H1 (cell line): ENCODE measurements at regions not wholly inside any gene's neighbourhood (a gene's known extent, or its start where the extent isn't known, plus 50 kb on each side); places are given as distances from the start of the nearest gene placed in this dataset.

ENCODE experiments used
- CTCF ChIA-PET: fragments of 300-600 bp; sonication (Branson Sonifier 250); formaldehyde crosslinking; loops from one replicate; lab custom pipeline; 2021; ENCODE audit not compliant: partially characterized antibody; lab: Charles Lee
- POLR2A ChIA-PET: fragments of 300-600 bp; sonication (Branson Sonifier 250); formaldehyde crosslinking; loops from one replicate; lab custom pipeline; 2021; ENCODE audit warnings: inconsistent platforms; ENCODE audit not compliant: partially characterized antibody; lab: Charles Lee
- DNase-seq, 2 experiments: peaks; one replicate each; pipeline versions ENCODE4 v3.0.0 to v3.0.0-alpha.2; 2010 to 2022; ENCODE audit warnings: low spot score in 2 of 2, low read depth in 1 of 2, mixed read lengths in 1 of 2
- FAIRE-seq: peaks from 2 replicates; lab custom pipeline; 2011; peaks lifted over from hg19 to GRCh38; lab: Jason Lieb, UNC
- H2AFZ ChIP-seq: 2 replicates; pipeline ENCODE4 v1.8.1; 2012; ENCODE audit warnings: low read length, inconsistent platforms
- H2AK5ac ChIP-seq: 2 replicates; pipeline ENCODE4 v1.6.1; 2013; ENCODE audit warnings: low read depth, low read length
- H2BK120ac ChIP-seq: replicated peaks from 2 replicates; pipeline ENCODE3; 2013; ENCODE audit warnings: low read depth, low read length, inconsistent platforms
- H2BK12ac ChIP-seq: 2 replicates; pipeline ENCODE4 v1.6.1; 2013; ENCODE audit warnings: low read depth, low read length
- H2BK15ac ChIP-seq: 2 replicates; pipeline ENCODE4 v1.6.1; 2013; ENCODE audit warnings: low read length
- H2BK20ac ChIP-seq: 2 replicates; pipeline ENCODE4 v1.6.1; 2013; ENCODE audit warnings: low read length
- H2BK5ac ChIP-seq: 2 replicates; pipeline ENCODE4 v1.6.1; 2013; ENCODE audit warnings: low read depth, low read length
- H3K14ac ChIP-seq: 2 replicates; pipeline ENCODE4 v1.6.1; 2013; ENCODE audit warnings: inconsistent platforms; ENCODE audit not compliant: insufficient read length
- H3K18ac ChIP-seq: 2 replicates; pipeline ENCODE4 v1.6.1; 2013; ENCODE audit warnings: low read length; ENCODE audit errors: extremely low read depth
- H3K23ac ChIP-seq: 2 replicates; pipeline ENCODE4 v1.6.1; 2013; ENCODE audit warnings: inconsistent platforms; ENCODE audit not compliant: insufficient read length
- H3K23me2 ChIP-seq: 2 replicates; pipeline ENCODE4 v1.6.1; 2013; ENCODE audit warnings: low read depth, low read length
- H3K27ac ChIP-seq: 2 replicates; pipeline ENCODE4 v1.6.1; 2011; ENCODE audit warnings: low read depth, low read length, inconsistent platforms
- H3K27me3 ChIP-seq, 4 experiments: replicated peaks in 1 of 4; 1 replicate in 1 of 4; 2 replicates in 3 of 4; pipeline versions ENCODE4 v1.6.1 to v1.8.1; 2011 to 2013; ENCODE audit warnings: low read length in 3 of 4, mild to moderate bottlenecking in 3 of 4, inconsistent platforms in 2 of 4, mixed read lengths in 2 of 4, moderate library complexity in 1 of 4; ENCODE audit not compliant: control insufficient read depth in 3 of 4, insufficient read depth in 3 of 4; ENCODE audit errors: extremely low read depth in 1 of 4
- H3K36me3 ChIP-seq, 4 experiments: 2 replicates each; pipeline versions ENCODE4 v1.6.1 to v1.8.1; 2011 to 2013; ENCODE audit warnings: mild to moderate bottlenecking in 4 of 4, low read length in 3 of 4, moderate library complexity in 2 of 4, control low read depth in 1 of 4, inconsistent platforms in 1 of 4; ENCODE audit not compliant: insufficient read depth in 4 of 4, control insufficient read depth in 2 of 4
- H3K4ac ChIP-seq: replicated peaks from 2 replicates; pipeline ENCODE3; 2013; ENCODE audit warnings: low read length, low read depth, mixed read lengths, inconsistent platforms; ENCODE audit not compliant: insufficient read length
- H3K4me1 ChIP-seq, 4 experiments: replicated peaks in 1 of 4; 1 replicate in 1 of 4; 2 replicates in 3 of 4; pipeline versions ENCODE4 v1.6.1 to v1.8.1; 2011 to 2013; ENCODE audit warnings: low read length in 3 of 4, inconsistent platforms in 2 of 4, mixed read lengths in 1 of 4; ENCODE audit not compliant: insufficient read depth in 4 of 4, control insufficient read depth in 3 of 4
- H3K4me2 ChIP-seq, 2 experiments: 2 replicates each; pipeline versions ENCODE4 v1.6.1 to v1.8.1; 2011 to 2013; ENCODE audit warnings: low read depth in 2 of 2, low read length in 2 of 2, control low read depth in 1 of 2, inconsistent platforms in 1 of 2, mild to moderate bottlenecking in 1 of 2; ENCODE audit not compliant: insufficient read depth in 1 of 2
- H3K4me3 ChIP-seq, 4 experiments: fragments of 200-600, 300-600 bp in 1 of 4; sonication (generic), shearing (Covaris generic), sonication (Bioruptor Twin) in 1 of 4; 2 replicates each; pipeline versions ENCODE4 v1.5.1 to v1.8.1; 2011 to 2016; ENCODE audit warnings: low read length in 4 of 4, low read depth in 3 of 4, control low read depth in 2 of 4, inconsistent platforms in 2 of 4, mild to moderate bottlenecking in 2 of 4, mixed read lengths in 1 of 4, moderate library complexity in 1 of 4; ENCODE audit not compliant: insufficient read depth in 2 of 4; ENCODE audit errors: extremely low read depth in 1 of 4
- H3K56ac ChIP-seq: replicated peaks from 2 replicates; pipeline ENCODE3; 2013; ENCODE audit warnings: low read depth, mild to moderate bottlenecking, mixed read lengths, low read length, inconsistent platforms; ENCODE audit not compliant: insufficient read length
- H3K79me1 ChIP-seq: 2 replicates; pipeline ENCODE4 v1.6.1; 2013; ENCODE audit warnings: low read depth, low read length, control low read depth
- H3K79me2 ChIP-seq, 2 experiments: 2 replicates each; pipeline versions ENCODE4 v1.6.1 to v1.8.1; 2012 to 2013; ENCODE audit warnings: low read length in 2 of 2, mild to moderate bottlenecking in 2 of 2, inconsistent platforms in 1 of 2; ENCODE audit not compliant: insufficient read depth in 2 of 2, control insufficient read depth in 1 of 2
- H3K9ac ChIP-seq, 4 experiments: replicated peaks in 1 of 4; 1 replicate in 1 of 4; 2 replicates in 3 of 4; pipeline versions ENCODE4 v1.6.1 to v1.8.1; 2011 to 2013; ENCODE audit warnings: low read depth in 3 of 4, low read length in 3 of 4, control low read depth in 2 of 4, mild to moderate bottlenecking in 2 of 4, moderate library complexity in 2 of 4, inconsistent platforms in 1 of 4; ENCODE audit errors: extremely low read depth in 1 of 4
- H3K9me3 ChIP-seq, 2 experiments: 2 replicates each; pipeline versions ENCODE4 v1.6.1 to v1.8.1; 2012 to 2013; ENCODE audit warnings: mild to moderate bottlenecking in 2 of 2, moderate library complexity in 2 of 2, control low read depth in 1 of 2, inconsistent platforms in 1 of 2, low read depth in 1 of 2, low read length in 1 of 2, mixed read lengths in 1 of 2; ENCODE audit not compliant: insufficient read depth in 2 of 2
- H4K20me1 ChIP-seq, 2 experiments: replicated peaks in 1 of 2; 2 replicates each; pipeline versions ENCODE3 to v1.8.1; 2011 to 2013; ENCODE audit warnings: inconsistent platforms in 2 of 2, low read length in 2 of 2, mild to moderate bottlenecking in 1 of 2; ENCODE audit not compliant: insufficient read depth in 2 of 2, control insufficient read depth in 1 of 2
- H4K5ac ChIP-seq: 2 replicates; pipeline ENCODE4 v1.6.1; 2013; ENCODE audit warnings: low read length, low read depth, mixed read lengths, inconsistent platforms; ENCODE audit not compliant: insufficient read length
- H4K8ac ChIP-seq: 2 replicates; pipeline ENCODE4 v1.8.0; 2013; ENCODE audit warnings: mild to moderate bottlenecking, moderate library complexity, low read length, inconsistent platforms; ENCODE audit not compliant: insufficient read depth; ENCODE audit errors: extremely low read depth
- H4K91ac ChIP-seq: replicated peaks from 2 replicates; pipeline ENCODE3; 2013; ENCODE audit warnings: low read length, mixed read lengths, inconsistent platforms; ENCODE audit not compliant: insufficient read length
- KDM1A ChIP-seq: fragments of 200-600, 300-600 bp; sonication (generic); IDR thresholded peaks from 2 replicates; pipeline ENCODE4 v1.7.1; 2016; ENCODE audit warnings: mild to moderate bottlenecking, low read length, borderline replicate concordance
- KDM5A ChIP-seq: fragments of 200-600 bp; IDR thresholded peaks from 2 replicates; pipeline ENCODE4 v1.7.1; 2012; ENCODE audit warnings: mild to moderate bottlenecking, low read length, inconsistent platforms, mixed read lengths
- NRF1 ChIP-seq: IDR thresholded peaks from 2 replicates; pipeline ENCODE4 v1.6.1; 2011; ENCODE audit warnings: mild to moderate bottlenecking, low read depth, low read length, improper control_type of control experiment
- PHF8 ChIP-seq: fragments of 200-600 bp; sonication (generic); conservative IDR thresholded peaks from 2 replicates; pipeline ENCODE4 v1.7.1; 2012; ENCODE audit warnings: low read depth, mild to moderate bottlenecking, inconsistent platforms, low read length, moderate library complexity
- RNF2 ChIP-seq: fragments of 200-900, 300-1000 bp; sonication (generic); IDR thresholded peaks from 2 replicates; pipeline ENCODE4 v1.7.1; 2016; ENCODE audit warnings: borderline replicate concordance, low read depth, mild to moderate bottlenecking, antibody characterized with exemption, low read length; ENCODE audit not compliant: poor library complexity, severe bottlenecking; ENCODE audit errors: missing control alignments
- SUZ12 ChIP-seq: fragments of 200-600 bp; sonication (generic); IDR thresholded peaks from 2 replicates; pipeline ENCODE4 v1.6.1; 2012; ENCODE audit warnings: mild to moderate bottlenecking, inconsistent platforms, low read length, moderate library complexity, mixed read lengths
- TBP ChIP-seq: IDR thresholded peaks from 2 replicates; pipeline ENCODE4 v1.6.1; 2011; ENCODE audit warnings: low read depth, low read length, improper control_type of control experiment
- WGBS, 2 experiments: shearing (Covaris generic) in 1 of 2; methylation state at CpG; one replicate each; pipeline versions ENCODE4 v1.1.6 to v1.1.7; 2013 to 2015; ENCODE audit warnings: low lambda C conversion rate in 2 of 2, mixed read lengths in 2 of 2, inconsistent platforms in 1 of 2, low coverage in 1 of 2, missing lambda C conversion rate in 1 of 2; ENCODE audit not compliant: insufficient replicate concordance in 2 of 2, insufficient coverage in 1 of 2, insufficient read length in 1 of 2; ENCODE audit errors: extremely low coverage in 1 of 2, missing lambda C conversion rate in 1 of 2; 5-methylcytosine and 5-hydroxymethylcytosine counted together

DNA sequence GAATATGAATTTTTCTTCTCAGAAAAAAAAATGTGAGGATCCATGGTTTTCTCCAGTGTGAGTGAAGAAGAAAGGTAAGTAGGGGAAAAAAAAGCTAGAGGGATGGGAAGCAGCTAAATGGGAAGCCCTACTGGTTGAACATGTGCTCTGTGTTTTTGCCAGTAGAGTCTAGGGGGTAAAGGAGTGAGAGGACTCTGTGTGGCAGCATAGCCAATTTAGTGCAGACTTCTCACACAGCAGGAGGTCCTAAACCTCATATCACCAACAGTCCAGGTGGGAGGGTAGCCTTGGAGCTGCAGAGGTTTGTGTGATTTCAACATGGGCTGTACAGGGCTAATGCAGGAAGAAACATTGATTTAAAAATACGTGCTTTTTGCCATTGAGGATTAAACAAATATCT lies 334.5 kb upstream of the SPHKAP start:
- peak overlapping the region; percentile 62; the same call in 1 of the 2 replicates for H3K18ac ChIP-seq
- H4K8ac ChIP-seq, result no peak overlapping the region
- H3K36me3 ChIP-seq, result no peaks in the 10 kb centered on the region
- H2AFZ ChIP-seq, result no peak overlapping the region
- CTCF ChIA-PET, result interaction anchor here (0.9 kb wide), 1 partner anchor 74 kb away, joined by 3 read pairs; no protein-coding TSS in a partner anchor
- no peak overlapping the region for H2BK15ac ChIP-seq
- no peaks in the 10 kb centered on the region for H3K23me2 ChIP-seq
- DNase-seq, result no peak
- H4K5ac ChIP-seq, result no peak overlapping the region
- no peak overlapping the region; a peak in 1 of 4 replicates for H3K4me2 ChIP-seq
- no peak overlapping the region for H3K27ac ChIP-seq
- H3K27me3 ChIP-seq, result no peaks in the 10 kb centered on the region
- H3K4me3 ChIP-seq, result no peak overlapping the region
- H2AK5ac ChIP-seq, result no peak overlapping the region
- H3K9me3 ChIP-seq, result no peaks in the 10 kb centered on the region
- no peak overlapping the region for H3K23ac ChIP-seq
- H3K9ac ChIP-seq, result no peak overlapping the region
- no peak overlapping the region; the same call in 1 of the 2 replicates for H2BK12ac ChIP-seq
- FAIRE-seq, result no peak
- no peak overlapping the region for H3K14ac ChIP-seq
- H3K56ac ChIP-seq, result no peak overlapping the region
- no peak overlapping the region for H4K91ac ChIP-seq
- H2BK5ac ChIP-seq, result no peak overlapping the region
- H2BK20ac ChIP-seq, result no peak overlapping the region
- H3K4ac ChIP-seq, result no peak overlapping the region
- peaks cover 0 to 10% (median 7%) of the 10 kb centered on the region in 4 experiments; a peak in 5 of 7 replicates for H3K4me1 ChIP-seq
- H3K79me2 ChIP-seq, result no peaks in the 10 kb centered on the region
- no peak for TF ChIP-seq SUZ12
- TF ChIP-seq KDM1A, result no peak
- TF ChIP-seq TBP, result no peak
- TF ChIP-seq NRF1, result no peak
- TF ChIP-seq PHF8, result no peak
- no peak for TF ChIP-seq KDM5A
- no peak for TF ChIP-seq RNF2
- POLR2A ChIA-PET, result no interaction called here
- H2BK120ac ChIP-seq, result no peak overlapping the region
- no peaks in the 10 kb centered on the region for H4K20me1 ChIP-seq
- no peaks in the 10 kb centered on the region for H3K79me1 ChIP-seq
- WGBS, 2 experiments, result 100% methylated on average over 1 of the region's 1 CpG; no CpG with 5 or more reads in 1 of the 2 experiments
